Lung (tissue), 11 donors: ENCODE measurements at regions not wholly inside any gene's neighbourhood (a gene's known extent, or its start where the extent isn't known, plus 50 kb on each side); places are given as distances from the start of the nearest gene placed in this dataset.

Experiments
- ATAC-seq: fragments of 200-7000 bp; cut with Tn5 transposase; one replicate; pipeline ENCODE4 v1.9.1; 2020; ENCODE audit warnings: moderate number of reproducible peaks; ENCODE audit not compliant: insufficient read depth, low FRiP score
- DNase-seq, 3 donors: peaks; one replicate each; pipeline ENCODE4 v3.0.0-alpha.2; 2013 to 2017
- H3K27ac ChIP-seq, 2 donors: one replicate each; pipeline ENCODE4 v1.5.1; 2013; ENCODE audit warnings: mild to moderate bottlenecking in 2 of 2, moderate library complexity in 2 of 2, control low read depth in 1 of 2, inconsistent platforms in 1 of 2, low read depth in 1 of 2, low read length in 1 of 2
- H3K27me3 ChIP-seq, 3 donors: one replicate each; pipeline ENCODE4 v1.5.1; 2013; ENCODE audit warnings: low read length in 2 of 3; ENCODE audit not compliant: control insufficient read depth in 3 of 3, insufficient read depth in 3 of 3
- H3K36me3 ChIP-seq, 4 donors: one replicate each; pipeline ENCODE4 v1.5.1; 2013; ENCODE audit warnings: low read length in 4 of 4, mild to moderate bottlenecking in 1 of 4, moderate library complexity in 1 of 4; ENCODE audit not compliant: control insufficient read depth in 4 of 4, insufficient read depth in 4 of 4
- H3K4me1 ChIP-seq, 5 donors: one replicate each; pipeline ENCODE4 v1.5.1; 2013; ENCODE audit warnings: low read length in 5 of 5, mild to moderate bottlenecking in 2 of 5, moderate library complexity in 1 of 5; ENCODE audit not compliant: control insufficient read depth in 5 of 5, insufficient read depth in 5 of 5
- H3K4me3 ChIP-seq: one replicate; pipeline ENCODE4 v1.5.1; 2013; ENCODE audit warnings: mild to moderate bottlenecking, control low read depth, moderate library complexity
- H3K9ac ChIP-seq, 2 donors: one replicate each; pipeline ENCODE4 v1.5.1; 2013; ENCODE audit warnings: low read length in 2 of 2, control low read depth in 1 of 2; ENCODE audit not compliant: insufficient read depth in 1 of 2
- H3K9me3 ChIP-seq, 4 donors: one replicate each; pipeline ENCODE4 v1.5.1; 2013; ENCODE audit warnings: low read length in 3 of 4, mild to moderate bottlenecking in 1 of 4, moderate library complexity in 1 of 4; ENCODE audit not compliant: control insufficient read depth in 4 of 4, insufficient read depth in 3 of 4
- WGBS, 2 donors: extraction: QIAGEN DNeasy Blood & Tissue Kit; methylation state at CpG; one replicate each; pipeline ENCODE4 v1.1.7; 2013; 5-methylcytosine and 5-hydroxymethylcytosine counted together
- TF ChIP-seq, protein P1 (sequence below): IDR thresholded peaks from 2 replicates; pipeline ENCODE4 v1.5.1; 2012; ENCODE audit warnings: mild to moderate bottlenecking; ENCODE audit errors: control extremely low read depth, extremely low read depth
- donor health status: control.
- donor health status: control.
- donor health status: Bipolar disorder and iron deficiency.
- donor health status: healthy.
- donor health status: DM: yes; HTN: yes; CAD: no.

DNA sequence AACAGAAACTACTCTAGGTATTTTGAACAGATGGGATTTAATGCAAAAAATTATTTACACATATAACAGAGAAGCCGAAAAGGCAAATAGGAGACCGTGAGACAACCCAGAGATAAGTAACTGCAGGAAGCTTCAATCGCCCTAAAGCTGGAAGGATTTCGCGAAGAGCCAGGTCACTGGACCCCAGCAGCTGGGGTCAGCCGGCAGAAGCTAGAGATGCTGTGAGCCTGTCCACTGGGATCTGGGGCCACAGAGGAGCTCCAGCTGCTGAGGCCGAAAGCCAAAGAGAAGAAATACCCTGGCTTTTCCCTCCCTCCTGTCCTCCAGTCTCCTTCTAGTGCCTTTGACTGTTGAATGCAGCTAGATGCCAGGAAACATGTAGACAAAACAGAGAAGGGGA, 192.8 kb upstream of the BCOR start:
- WGBS, 2 donors = 79 to 90% methylated on average over 7 of the region's 7 CpGs
- H3K9me3 ChIP-seq = peaks cover 0 to 10% (median 3%) of the 10 kb centered on the region in 4 donors
- DNase-seq (peak in 2 of 3 donors; percentile 33 to 48), ATAC-seq (no peak)
- no peak overlapping the region for H3K4me3 ChIP-seq
- TF ChIP-seq, protein P1, sequence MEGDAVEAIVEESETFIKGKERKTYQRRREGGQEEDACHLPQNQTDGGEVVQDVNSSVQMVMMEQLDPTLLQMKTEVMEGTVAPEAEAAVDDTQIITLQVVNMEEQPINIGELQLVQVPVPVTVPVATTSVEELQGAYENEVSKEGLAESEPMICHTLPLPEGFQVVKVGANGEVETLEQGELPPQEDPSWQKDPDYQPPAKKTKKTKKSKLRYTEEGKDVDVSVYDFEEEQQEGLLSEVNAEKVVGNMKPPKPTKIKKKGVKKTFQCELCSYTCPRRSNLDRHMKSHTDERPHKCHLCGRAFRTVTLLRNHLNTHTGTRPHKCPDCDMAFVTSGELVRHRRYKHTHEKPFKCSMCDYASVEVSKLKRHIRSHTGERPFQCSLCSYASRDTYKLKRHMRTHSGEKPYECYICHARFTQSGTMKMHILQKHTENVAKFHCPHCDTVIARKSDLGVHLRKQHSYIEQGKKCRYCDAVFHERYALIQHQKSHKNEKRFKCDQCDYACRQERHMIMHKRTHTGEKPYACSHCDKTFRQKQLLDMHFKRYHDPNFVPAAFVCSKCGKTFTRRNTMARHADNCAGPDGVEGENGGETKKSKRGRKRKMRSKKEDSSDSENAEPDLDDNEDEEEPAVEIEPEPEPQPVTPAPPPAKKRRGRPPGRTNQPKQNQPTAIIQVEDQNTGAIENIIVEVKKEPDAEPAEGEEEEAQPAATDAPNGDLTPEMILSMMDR = no peak
- no peak overlapping the region for H3K27ac ChIP-seq
- H3K4me1 ChIP-seq = peaks cover 0 to 4% (median 0%) of the 10 kb centered on the region in 5 donors
- H3K9ac ChIP-seq = no peak overlapping the region
- peaks cover 0 to 3% (median 0%) of the 10 kb centered on the region in 3 donors for H3K27me3 ChIP-seq
- H3K36me3 ChIP-seq = no peaks in the 10 kb centered on the region

DNA sequence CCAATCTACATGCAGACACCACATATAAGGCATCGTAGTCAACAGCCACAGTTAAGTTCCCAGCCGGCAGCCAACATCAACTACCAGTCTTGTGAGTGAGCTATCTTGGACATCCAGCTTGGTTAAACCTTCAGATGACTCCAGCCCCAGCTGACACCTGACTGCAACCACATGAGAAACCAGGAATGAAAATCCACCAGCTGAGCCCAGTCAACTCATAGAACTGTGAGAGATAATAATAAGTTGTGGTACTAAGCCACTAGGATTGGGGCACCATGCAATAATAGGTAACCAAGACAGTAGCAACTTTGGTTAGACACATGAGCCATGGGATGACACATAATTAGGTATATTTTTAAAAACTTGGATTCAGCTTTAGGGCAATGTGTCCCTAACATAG, 188.1 kb upstream of the BCOR start:
- peaks cover 0 to 10% (median 4%) of the 10 kb centered on the region in 4 donors for H3K9me3 ChIP-seq
- peaks cover 0 to 11% (median 3%) of the 10 kb centered on the region in 5 donors for H3K4me1 ChIP-seq
- H3K27me3 ChIP-seq = no peaks in the 10 kb centered on the region
- no peaks in the 10 kb centered on the region for H3K36me3 ChIP-seq
- H3K4me3 ChIP-seq = no peak overlapping the region
- no peak overlapping the region for H3K27ac ChIP-seq
- no peak overlapping the region for H3K9ac ChIP-seq
- no peak for DNase-seq
- WGBS, 2 donors = 86 to 100% methylated on average over 2 of the region's 2 CpGs
- ATAC-seq = no peak
- TF ChIP-seq, protein P1 = no peak

DNA sequence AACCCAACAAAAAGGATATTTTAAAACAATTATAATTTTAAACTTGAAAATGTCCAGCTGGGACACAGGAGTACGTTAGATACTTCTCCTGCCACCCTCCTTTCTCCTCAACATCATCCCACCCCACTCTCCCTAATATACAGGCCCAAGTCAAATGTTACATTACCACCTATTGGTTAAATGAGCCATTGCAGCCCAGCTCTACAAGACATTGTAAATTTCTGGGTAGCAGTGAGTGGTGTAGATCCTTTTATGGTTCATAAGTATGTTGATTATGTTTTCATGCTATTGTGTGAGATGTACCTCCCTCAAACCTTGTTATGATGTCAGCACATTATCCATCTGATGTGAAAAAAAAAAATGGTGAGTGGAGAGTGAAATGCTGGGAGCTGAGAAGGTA, 187.1 kb upstream of the BCOR start:
- no peaks in the 10 kb centered on the region for H3K36me3 ChIP-seq
- TF ChIP-seq, protein P1 = no peak
- H3K27ac ChIP-seq = no peak overlapping the region
- no peak overlapping the region for H3K9ac ChIP-seq
- ATAC-seq (no peak), DNase-seq (no peak)
- no peaks in the 10 kb centered on the region for H3K27me3 ChIP-seq
- H3K4me1 ChIP-seq = peaks cover 0 to 11% (median 0%) of the 10 kb centered on the region in 5 donors
- H3K9me3 ChIP-seq = peaks cover 0 to 8% (median 3%) of the 10 kb centered on the region in 4 donors
- no peak overlapping the region for H3K4me3 ChIP-seq
- WGBS, 2 donors = 59 to 95% methylated on average over 1 of the region's 1 CpG

DNA sequence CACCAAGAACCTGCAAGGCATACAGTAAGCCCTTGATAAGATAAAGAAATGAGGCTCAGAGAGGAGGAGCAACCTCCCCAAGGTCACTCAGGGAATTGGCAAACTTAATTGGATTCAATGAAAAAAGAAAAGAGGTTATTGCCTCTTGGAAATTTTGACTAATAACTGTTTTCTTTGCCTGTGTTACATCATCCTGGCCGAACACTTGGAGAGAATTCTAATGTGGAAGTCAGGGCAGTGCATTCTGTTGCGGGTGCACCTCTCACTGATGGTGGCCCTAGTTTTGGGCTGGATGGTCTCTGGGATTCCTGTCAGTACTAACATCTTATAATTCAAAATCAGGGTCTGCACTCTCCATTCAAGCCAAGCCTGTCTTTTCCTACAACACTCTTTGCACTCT, 186.2 kb upstream of the BCOR start:
- Histone ChIP-seq H3K27ac (no peak overlapping the region), H3K9me3 (peaks cover 0 to 5% (median 2%) of the 10 kb centered on the region in 4 donors), H3K36me3 (no peaks in the 10 kb centered on the region), H3K4me1 (peaks cover 0 to 11% (median 0%) of the 10 kb centered on the region in 5 donors), H3K27me3 (no peaks in the 10 kb centered on the region), H3K9ac (no peak overlapping the region), H3K4me3 (no peak overlapping the region)
- WGBS, 2 donors = 64 to 72% methylated on average over 2 of the region's 2 CpGs
- TF ChIP-seq, protein P1 = no peak
- DNase-seq = no peak
- ATAC-seq = no peak
